ENCODE measurements at regions not wholly inside any gene's neighbourhood (a gene's known extent, or its start where the extent isn't known, plus 50 kb on each side); places are given as distances from the start of the nearest gene placed in this dataset.

DNA sequence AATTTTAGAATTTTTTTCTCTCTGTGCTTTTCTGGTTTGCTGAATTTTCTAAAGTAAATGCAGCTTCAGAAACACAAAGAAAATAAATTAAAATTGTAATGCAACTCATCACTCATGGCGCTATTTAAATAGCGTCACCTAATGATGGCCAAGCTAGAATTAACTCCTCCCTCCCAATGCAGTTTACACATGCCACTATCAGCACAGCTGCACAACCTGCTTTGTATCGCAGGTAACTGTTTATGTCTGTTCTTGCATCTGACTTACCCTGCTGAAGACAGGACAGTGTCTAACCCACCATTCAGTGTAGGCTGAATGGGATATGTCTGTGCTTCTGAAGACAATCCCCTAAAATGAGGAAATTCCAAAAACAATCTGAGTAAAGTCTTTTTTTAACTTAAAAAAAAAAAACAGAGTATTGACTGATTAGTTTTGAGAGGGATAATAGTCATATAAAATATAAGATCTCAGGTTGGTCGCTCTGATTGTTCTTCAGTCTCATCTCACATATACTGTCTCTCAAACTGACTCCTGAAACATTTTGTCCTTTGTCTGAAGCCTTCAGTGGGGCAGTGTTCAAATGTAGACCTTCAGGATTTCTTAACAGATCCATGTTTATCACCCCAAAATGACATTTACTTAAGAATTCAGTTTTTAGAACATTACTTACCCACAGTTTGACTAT lies 271.4 kb downstream of the ZEB2 start:
- ATAC-seq = no peak
- TF ChIP-seq OSR1 (CRISPR knock-in tag; IDR thresholded peaks at IDR 0.05) (no peak), TCF4 (CRISPR knock-in tag; IDR thresholded peaks at IDR 0.05; ENCODE audit: borderline replicate concordance) (no peak), ARNTL (CRISPR knock-in tag; IDR thresholded peaks at IDR 0.05; ENCODE audit: borderline replicate concordance, low read depth) (no peak)
- TF ChIP-seq, protein P1, sequence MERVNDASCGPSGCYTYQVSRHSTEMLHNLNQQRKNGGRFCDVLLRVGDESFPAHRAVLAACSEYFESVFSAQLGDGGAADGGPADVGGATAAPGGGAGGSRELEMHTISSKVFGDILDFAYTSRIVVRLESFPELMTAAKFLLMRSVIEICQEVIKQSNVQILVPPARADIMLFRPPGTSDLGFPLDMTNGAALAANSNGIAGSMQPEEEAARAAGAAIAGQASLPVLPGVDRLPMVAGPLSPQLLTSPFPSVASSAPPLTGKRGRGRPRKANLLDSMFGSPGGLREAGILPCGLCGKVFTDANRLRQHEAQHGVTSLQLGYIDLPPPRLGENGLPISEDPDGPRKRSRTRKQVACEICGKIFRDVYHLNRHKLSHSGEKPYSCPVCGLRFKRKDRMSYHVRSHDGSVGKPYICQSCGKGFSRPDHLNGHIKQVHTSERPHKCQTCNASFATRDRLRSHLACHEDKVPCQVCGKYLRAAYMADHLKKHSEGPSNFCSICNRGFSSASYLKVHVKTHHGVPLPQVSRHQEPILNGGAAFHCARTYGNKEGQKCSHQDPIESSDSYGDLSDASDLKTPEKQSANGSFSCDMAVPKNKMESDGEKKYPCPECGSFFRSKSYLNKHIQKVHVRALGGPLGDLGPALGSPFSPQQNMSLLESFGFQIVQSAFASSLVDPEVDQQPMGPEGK (CRISPR knock-in tag; IDR thresholded peaks at IDR 0.05; ENCODE audit: borderline replicate concordance) = no peak

DNA sequence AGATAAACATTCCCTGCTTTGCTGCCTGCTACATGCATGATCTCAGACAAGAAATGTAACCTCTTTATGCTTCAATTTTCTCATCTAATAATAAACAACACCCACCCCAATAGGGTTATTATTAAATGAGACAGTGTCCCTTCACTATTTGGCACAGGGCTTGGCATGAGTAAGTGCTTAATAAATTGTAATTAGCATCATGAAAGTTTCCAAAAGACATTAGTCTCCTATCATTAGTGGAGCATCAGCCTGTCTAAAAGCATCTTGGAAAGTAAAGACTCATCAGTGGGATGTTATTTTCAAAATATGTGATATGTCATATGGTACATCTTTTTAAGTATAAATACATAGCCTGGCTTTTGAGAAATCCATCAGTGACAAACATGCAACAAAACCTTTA lies 275.0 kb downstream of the ZEB2 start:
- no peak; the same call in 2 of the 3 replicates for ATAC-seq
- TF ChIP-seq, protein P1 (CRISPR knock-in tag; IDR thresholded peaks at IDR 0.05; ENCODE audit: borderline replicate concordance) = 0 out of 2 replicates have a peak, but pooled peaks have one; percentile 56
- TF ChIP-seq CSDC2 (CRISPR knock-in tag; IDR thresholded peaks at IDR 0.05) (no peak), ZC3H10 (CRISPR knock-in tag; IDR thresholded peaks at IDR 0.05) (peak; percentile 69; the same call in 1 of the 2 replicates), ZFP30 (CRISPR knock-in tag; IDR thresholded peaks at IDR 0.05) (no peak), ESRRG (CRISPR knock-in tag; IDR thresholded peaks at IDR 0.05) (no peak; the same call in 1 of the 2 replicates), ZNF8 (CRISPR knock-in tag; IDR thresholded peaks at IDR 0.05) (peak; percentile 62; the same call in 1 of the 2 replicates), ZFP3 (CRISPR knock-in tag; IDR thresholded peaks at IDR 0.05) (no peak), PPARA (CRISPR knock-in tag; IDR thresholded peaks at IDR 0.05; ENCODE audit: borderline replicate concordance) (no peak), TCF4 (CRISPR knock-in tag; IDR thresholded peaks at IDR 0.05; ENCODE audit: borderline replicate concordance) (peak; percentile 27; the same call in 1 of the 2 replicates), BACH2 (CRISPR knock-in tag; IDR thresholded peaks at IDR 0.05; ENCODE audit: borderline replicate concordance) (no peak), SNAI2 (CRISPR knock-in tag; IDR thresholded peaks at IDR 0.05) (peak; percentile 77; the same call in 1 of the 2 replicates), GLIS3 (CRISPR knock-in tag; IDR thresholded peaks at IDR 0.05) (no peak), OSR1 (CRISPR knock-in tag; IDR thresholded peaks at IDR 0.05) (no peak), TOX (CRISPR knock-in tag; IDR thresholded peaks at IDR 0.05; ENCODE audit: borderline replicate concordance) (no peak), ZNF565 (CRISPR knock-in tag; conservative IDR thresholded peaks at IDR 0.05; ENCODE audit: low read depth) (no peak), RARB (CRISPR knock-in tag; IDR thresholded peaks at IDR 0.05) (no peak), ISL1 (CRISPR knock-in tag; IDR thresholded peaks at IDR 0.05) (peak; percentile 98), ARNTL (CRISPR knock-in tag; IDR thresholded peaks at IDR 0.05; ENCODE audit: borderline replicate concordance, low read depth) (no peak), ZNF70 (CRISPR knock-in tag; IDR thresholded peaks at IDR 0.05) (no peak)
- TF ChIP-seq, protein P2, sequence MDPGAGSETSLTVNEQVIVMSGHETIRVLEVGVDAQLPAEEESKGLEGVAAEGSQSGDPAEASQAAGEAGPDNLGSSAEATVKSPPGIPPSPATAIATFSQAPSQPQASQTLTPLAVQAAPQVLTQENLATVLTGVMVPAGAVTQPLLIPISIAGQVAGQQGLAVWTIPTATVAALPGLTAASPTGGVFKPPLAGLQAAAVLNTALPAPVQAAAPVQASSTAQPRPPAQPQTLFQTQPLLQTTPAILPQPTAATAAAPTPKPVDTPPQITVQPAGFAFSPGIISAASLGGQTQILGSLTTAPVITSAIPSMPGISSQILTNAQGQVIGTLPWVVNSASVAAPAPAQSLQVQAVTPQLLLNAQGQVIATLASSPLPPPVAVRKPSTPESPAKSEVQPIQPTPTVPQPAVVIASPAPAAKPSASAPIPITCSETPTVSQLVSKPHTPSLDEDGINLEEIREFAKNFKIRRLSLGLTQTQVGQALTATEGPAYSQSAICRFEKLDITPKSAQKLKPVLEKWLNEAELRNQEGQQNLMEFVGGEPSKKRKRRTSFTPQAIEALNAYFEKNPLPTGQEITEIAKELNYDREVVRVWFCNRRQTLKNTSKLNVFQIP (CRISPR knock-in tag; IDR thresholded peaks at IDR 0.05; ENCODE audit: borderline replicate concordance, low read depth) = no peak
- TF ChIP-seq, protein P3, sequence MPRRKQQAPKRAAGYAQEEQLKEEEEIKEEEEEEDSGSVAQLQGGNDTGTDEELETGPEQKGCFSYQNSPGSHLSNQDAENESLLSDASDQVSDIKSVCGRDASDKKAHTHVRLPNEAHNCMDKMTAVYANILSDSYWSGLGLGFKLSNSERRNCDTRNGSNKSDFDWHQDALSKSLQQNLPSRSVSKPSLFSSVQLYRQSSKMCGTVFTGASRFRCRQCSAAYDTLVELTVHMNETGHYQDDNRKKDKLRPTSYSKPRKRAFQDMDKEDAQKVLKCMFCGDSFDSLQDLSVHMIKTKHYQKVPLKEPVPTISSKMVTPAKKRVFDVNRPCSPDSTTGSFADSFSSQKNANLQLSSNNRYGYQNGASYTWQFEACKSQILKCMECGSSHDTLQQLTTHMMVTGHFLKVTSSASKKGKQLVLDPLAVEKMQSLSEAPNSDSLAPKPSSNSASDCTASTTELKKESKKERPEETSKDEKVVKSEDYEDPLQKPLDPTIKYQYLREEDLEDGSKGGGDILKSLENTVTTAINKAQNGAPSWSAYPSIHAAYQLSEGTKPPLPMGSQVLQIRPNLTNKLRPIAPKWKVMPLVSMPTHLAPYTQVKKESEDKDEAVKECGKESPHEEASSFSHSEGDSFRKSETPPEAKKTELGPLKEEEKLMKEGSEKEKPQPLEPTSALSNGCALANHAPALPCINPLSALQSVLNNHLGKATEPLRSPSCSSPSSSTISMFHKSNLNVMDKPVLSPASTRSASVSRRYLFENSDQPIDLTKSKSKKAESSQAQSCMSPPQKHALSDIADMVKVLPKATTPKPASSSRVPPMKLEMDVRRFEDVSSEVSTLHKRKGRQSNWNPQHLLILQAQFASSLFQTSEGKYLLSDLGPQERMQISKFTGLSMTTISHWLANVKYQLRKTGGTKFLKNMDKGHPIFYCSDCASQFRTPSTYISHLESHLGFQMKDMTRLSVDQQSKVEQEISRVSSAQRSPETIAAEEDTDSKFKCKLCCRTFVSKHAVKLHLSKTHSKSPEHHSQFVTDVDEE (CRISPR knock-in tag; IDR thresholded peaks at IDR 0.05) = peak; percentile 42; the same call in 1 of the 2 replicates
- TF ChIP-seq, protein P4, sequence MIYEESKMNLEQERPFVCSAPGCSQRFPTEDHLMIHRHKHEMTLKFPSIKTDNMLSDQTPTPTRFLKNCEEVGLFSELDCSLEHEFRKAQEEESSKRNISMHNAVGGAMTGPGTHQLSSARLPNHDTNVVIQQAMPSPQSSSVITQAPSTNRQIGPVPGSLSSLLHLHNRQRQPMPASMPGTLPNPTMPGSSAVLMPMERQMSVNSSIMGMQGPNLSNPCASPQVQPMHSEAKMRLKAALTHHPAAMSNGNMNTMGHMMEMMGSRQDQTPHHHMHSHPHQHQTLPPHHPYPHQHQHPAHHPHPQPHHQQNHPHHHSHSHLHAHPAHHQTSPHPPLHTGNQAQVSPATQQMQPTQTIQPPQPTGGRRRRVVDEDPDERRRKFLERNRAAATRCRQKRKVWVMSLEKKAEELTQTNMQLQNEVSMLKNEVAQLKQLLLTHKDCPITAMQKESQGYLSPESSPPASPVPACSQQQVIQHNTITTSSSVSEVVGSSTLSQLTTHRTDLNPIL (CRISPR knock-in tag; IDR thresholded peaks at IDR 0.05; ENCODE audit: low read depth) = peak; percentile 87; the same call in 1 of the 2 replicates
- TF ChIP-seq, protein P5, sequence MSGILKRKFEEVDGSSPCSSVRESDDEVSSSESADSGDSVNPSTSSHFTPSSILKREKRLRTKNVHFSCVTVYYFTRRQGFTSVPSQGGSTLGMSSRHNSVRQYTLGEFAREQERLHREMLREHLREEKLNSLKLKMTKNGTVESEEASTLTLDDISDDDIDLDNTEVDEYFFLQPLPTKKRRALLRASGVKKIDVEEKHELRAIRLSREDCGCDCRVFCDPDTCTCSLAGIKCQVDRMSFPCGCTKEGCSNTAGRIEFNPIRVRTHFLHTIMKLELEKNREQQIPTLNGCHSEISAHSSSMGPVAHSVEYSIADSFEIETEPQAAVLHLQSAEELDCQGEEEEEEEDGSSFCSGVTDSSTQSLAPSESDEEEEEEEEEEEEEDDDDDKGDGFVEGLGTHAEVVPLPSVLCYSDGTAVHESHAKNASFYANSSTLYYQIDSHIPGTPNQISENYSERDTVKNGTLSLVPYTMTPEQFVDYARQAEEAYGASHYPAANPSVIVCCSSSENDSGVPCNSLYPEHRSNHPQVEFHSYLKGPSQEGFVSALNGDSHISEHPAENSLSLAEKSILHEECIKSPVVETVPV (CRISPR knock-in tag; IDR thresholded peaks at IDR 0.05) = peak; percentile 83; the same call in 1 of the 2 replicates
